Lower leg skin (tissue), 3 donors: ENCODE measurements at regions not wholly inside any gene's neighbourhood (a gene's known extent, or its start where the extent isn't known, plus 50 kb on each side); places are given as distances from the start of the nearest gene placed in this dataset.

Experiments
- CTCF ChIP-seq, 3 donors: fragments of 450-650 bp; IDR thresholded peaks; one replicate each; pipeline ENCODE4 v1.5.1; 2016; ENCODE audit warnings: antibody characterized with exemption in 3 of 3, mild to moderate bottlenecking in 3 of 3, moderate library complexity in 2 of 3
- POLR2A ChIP-seq, 2 donors: fragments of 450-650 bp; IDR thresholded peaks; one replicate each; pipeline ENCODE4 v1.6.1; 2016 to 2017; ENCODE audit warnings: antibody characterized with exemption in 2 of 2, mild to moderate bottlenecking in 1 of 2, moderate library complexity in 1 of 2

DNA sequence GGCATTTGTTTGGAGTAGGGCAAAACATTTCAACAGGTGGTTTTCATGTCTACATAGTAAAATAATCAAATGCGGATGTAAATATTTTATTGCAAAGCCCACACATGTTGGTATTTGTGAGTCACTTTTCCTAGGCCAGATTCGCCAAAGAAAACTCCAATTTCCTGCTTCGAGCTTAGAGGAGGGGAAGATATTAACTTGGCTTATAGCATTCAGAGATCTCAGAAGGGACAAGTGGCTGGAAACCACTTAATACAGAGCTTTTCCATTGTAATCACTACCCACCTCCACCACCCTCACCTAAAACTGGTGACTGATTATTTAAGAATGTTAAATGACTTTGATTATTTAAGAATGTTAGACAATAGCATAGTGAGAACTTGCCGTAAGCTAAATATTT is 530.6 kb upstream of the SPRY2 start:
- TF ChIP-seq POLR2A (IDR thresholded peaks at IDR 0.05) (no peak), CTCF (IDR thresholded peaks at IDR 0.05) (no peak)
